ENCODE measurements at regions not wholly inside any gene's neighbourhood (a gene's known extent, or its start where the extent isn't known, plus 50 kb on each side); places are given as distances from the start of the nearest gene placed in this dataset.

DNA sequence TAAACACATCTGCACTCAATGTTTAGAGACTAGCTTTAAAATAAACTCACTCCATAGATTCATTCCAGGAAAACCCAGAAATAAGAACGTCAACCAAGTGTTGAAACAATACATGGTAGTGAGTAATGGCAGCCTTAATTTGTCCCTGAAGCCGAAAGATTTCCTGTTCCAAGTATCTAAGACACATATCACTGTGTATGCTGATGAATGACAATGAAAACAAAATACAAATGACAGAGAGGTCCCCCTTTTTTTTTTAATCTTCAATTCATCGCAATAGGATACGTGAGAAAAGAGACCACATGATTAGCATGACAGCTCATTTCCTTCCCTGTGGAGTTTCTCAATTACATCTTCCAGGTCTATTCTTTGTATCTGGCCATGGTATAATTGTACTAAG, 160.5 kb upstream of the STK17B start:
- Histone ChIP-seq H2BK15ac (ENCODE audit: low read depth, low read length) (no peak overlapping the region), H3K23me2 (ENCODE audit: insufficient read length, low read depth, low read length, poor library complexity, severe bottlenecking) (no peaks in the 10 kb centered on the region), H3K4ac (ENCODE audit: low read depth, low read length) (no peak overlapping the region), H3K4me1 (ENCODE audit: insufficient read depth, low read length) (no peaks in the 10 kb centered on the region; the same call in 1 of the 2 replicates), H3T11ph (ENCODE audit: low read length) (no peak overlapping the region), H3K9ac (ENCODE audit: extremely low read depth, insufficient read length, low read length) (no peak overlapping the region), H2BK5ac (ENCODE audit: insufficient read length, low read length) (no peak overlapping the region), H2AK5ac (ENCODE audit: insufficient read length, low read length) (no peak overlapping the region), H2BK20ac (ENCODE audit: low read depth, low read length, poor library complexity, severe bottlenecking) (no peak overlapping the region), H4K91ac (ENCODE audit: insufficient read length, low read depth, low read length) (no peak overlapping the region), H3K79me2 (ENCODE audit: insufficient read depth, low read length) (no peaks in the 10 kb centered on the region), H3K56ac (ENCODE audit: insufficient read length, low read depth, low read length) (no peak overlapping the region), H2BK12ac (ENCODE audit: insufficient read length, low read depth, low read length) (no peak overlapping the region), H2BK120ac (ENCODE audit: low read depth, low read length, poor library complexity, severe bottlenecking) (no peak overlapping the region), H4K5ac (ENCODE audit: insufficient read length, low read depth, low read length) (no peak overlapping the region), H4K8ac (replicated peaks; ENCODE audit: insufficient read length, low read depth, low read length) (no peak overlapping the region), H3K79me1 (ENCODE audit: insufficient read depth, low read depth, low read length, poor library complexity, severe bottlenecking) (no peaks in the 10 kb centered on the region), H3K18ac (ENCODE audit: insufficient read length, low read depth, low read length) (no peak overlapping the region), H3K27ac (ENCODE audit: insufficient read length, low read depth, low read length) (no peak overlapping the region), H2AFZ (ENCODE audit: low read length) (no peak overlapping the region), H3K27me3 (ENCODE audit: insufficient read depth, low read length) (no peaks in the 10 kb centered on the region), H4K20me1 (ENCODE audit: control insufficient read depth, insufficient read depth, insufficient read length) (no peaks in the 10 kb centered on the region), H3K23ac (ENCODE audit: insufficient read length, low read depth, low read length) (no peak overlapping the region), H3K4me2 (ENCODE audit: insufficient read depth, insufficient read length, low read length) (no peak overlapping the region), H3K9me3 (ENCODE audit: control insufficient read depth, low read depth, low read length) (no peaks in the 10 kb centered on the region), H3K14ac (ENCODE audit: insufficient read depth, low read length) (no peak overlapping the region)
- no peak overlapping the region for H3K4me3 Mint-ChIP-seq
- no peak overlapping the region; a peak in 1 of 7 replicates for H3K27ac Mint-ChIP-seq
- no peaks in the 10 kb centered on the region for H3K4me1 Mint-ChIP-seq
- TF ChIP-seq, protein P1, sequence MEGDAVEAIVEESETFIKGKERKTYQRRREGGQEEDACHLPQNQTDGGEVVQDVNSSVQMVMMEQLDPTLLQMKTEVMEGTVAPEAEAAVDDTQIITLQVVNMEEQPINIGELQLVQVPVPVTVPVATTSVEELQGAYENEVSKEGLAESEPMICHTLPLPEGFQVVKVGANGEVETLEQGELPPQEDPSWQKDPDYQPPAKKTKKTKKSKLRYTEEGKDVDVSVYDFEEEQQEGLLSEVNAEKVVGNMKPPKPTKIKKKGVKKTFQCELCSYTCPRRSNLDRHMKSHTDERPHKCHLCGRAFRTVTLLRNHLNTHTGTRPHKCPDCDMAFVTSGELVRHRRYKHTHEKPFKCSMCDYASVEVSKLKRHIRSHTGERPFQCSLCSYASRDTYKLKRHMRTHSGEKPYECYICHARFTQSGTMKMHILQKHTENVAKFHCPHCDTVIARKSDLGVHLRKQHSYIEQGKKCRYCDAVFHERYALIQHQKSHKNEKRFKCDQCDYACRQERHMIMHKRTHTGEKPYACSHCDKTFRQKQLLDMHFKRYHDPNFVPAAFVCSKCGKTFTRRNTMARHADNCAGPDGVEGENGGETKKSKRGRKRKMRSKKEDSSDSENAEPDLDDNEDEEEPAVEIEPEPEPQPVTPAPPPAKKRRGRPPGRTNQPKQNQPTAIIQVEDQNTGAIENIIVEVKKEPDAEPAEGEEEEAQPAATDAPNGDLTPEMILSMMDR (conservative IDR thresholded peaks at IDR 0.05): no peak
- DNase-seq: no peak
- no peaks in the 10 kb centered on the region for H3K9me3 Mint-ChIP-seq
- no peaks in the 10 kb centered on the region for H3K36me3 Mint-ChIP-seq (ENCODE audit: insufficient read depth in 1 of 3, low read depth in 3 of 3)
- no CpG with 5 or more reads among the region's 4 CpGs for WGBS (ENCODE audit: extremely low coverage, insufficient read length, low lambda C conversion rate)
- no peaks in the 10 kb centered on the region for H3K27me3 Mint-ChIP-seq (ENCODE audit: low read depth)

All from H9 (cell line).